Ectodermal cell (in vitro differentiated cells): ENCODE measurements at regions not wholly inside any gene's neighbourhood (a gene's known extent, or its start where the extent isn't known, plus 50 kb on each side); places are given as distances from the start of the nearest gene placed in this dataset.

ENCODE experiments used
- H3K27ac ChIP-seq: 2 replicates; pipeline ENCODE4 v1.7.0; 2013; ENCODE audit warnings: mild to moderate bottlenecking, low read depth, low read length; ENCODE audit not compliant: insufficient read depth, poor library complexity, severe bottlenecking
- H3K27me3 ChIP-seq: 2 replicates; pipeline ENCODE4 v1.7.0; 2013; ENCODE audit warnings: mild to moderate bottlenecking, low read length; ENCODE audit not compliant: insufficient read depth, control insufficient read depth, poor library complexity, severe bottlenecking
- H3K36me3 ChIP-seq: one replicate; pipeline ENCODE4 v1.7.0; 2013; ENCODE audit warnings: low read length; ENCODE audit not compliant: control insufficient read depth, insufficient read depth
- H3K4me1 ChIP-seq: one replicate; pipeline ENCODE4 v1.7.0; 2013; ENCODE audit warnings: low read length; ENCODE audit not compliant: control insufficient read depth, insufficient read depth
- H3K4me3 ChIP-seq: 2 replicates; pipeline ENCODE4 v1.7.0; 2013; ENCODE audit warnings: low read depth, low read length, control low read depth; ENCODE audit not compliant: insufficient read depth
- H3K9me3 ChIP-seq: 2 replicates; pipeline ENCODE4 v1.7.0; 2013; ENCODE audit warnings: mild to moderate bottlenecking, low read length, moderate library complexity; ENCODE audit not compliant: control insufficient read depth
- whole genome bisulfite sequencing, 2 experiments: methylation state at CpG; one replicate each; pipeline ENCODE4 v1.1.7; 2013; ENCODE audit warnings: missing lambda C conversion rate in 2 of 2; 5-methylcytosine and 5-hydroxymethylcytosine counted together

DNA sequence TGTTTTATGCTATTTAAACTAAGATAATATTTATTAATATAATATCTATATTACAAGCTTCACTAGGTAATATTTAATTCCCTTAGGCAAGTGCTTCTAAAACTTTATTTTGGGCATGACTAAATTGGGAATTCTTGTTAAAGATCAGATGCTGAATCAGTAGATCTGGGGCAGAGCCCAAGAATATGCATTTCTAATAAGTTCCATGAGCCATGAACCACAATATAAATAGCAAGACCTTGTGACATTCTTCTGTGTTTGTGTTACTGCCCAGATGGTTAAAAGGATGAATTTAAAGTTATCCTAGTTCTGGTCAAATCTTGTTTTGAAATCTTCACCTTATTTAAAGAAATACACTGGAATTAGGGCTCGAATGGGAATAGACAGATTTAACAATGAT is 258.4 kb upstream of the CACNA2D1 start:
- no peaks in the 10 kb centered on the region for H3K4me1 ChIP-seq

DNA sequence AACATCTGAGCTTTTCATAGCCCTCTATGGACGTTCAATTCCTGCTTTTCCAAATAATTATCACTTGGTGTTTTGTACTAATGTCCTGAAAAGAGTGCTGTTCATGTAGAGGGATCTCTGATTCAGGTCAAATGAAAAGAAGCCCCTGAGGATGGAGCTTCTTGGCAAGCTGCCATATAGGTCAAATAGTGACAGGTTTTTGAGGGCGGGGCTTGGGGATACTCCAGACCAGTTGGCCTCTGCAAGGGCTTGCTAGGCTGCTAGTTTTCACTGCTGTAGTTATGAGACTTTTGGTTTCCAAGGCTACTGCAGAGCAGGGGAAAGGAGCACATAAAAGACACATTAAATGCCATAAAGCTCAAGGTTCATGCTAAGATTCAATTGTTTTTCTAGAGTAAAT is 257.2 kb upstream of the CACNA2D1 start:
- 90% methylated on average over 1 to 2 of the region's 2 CpGs for WGBS, 2 experiments
- Histone ChIP-seq H3K27ac (no peak overlapping the region), H3K4me3 (no peak overlapping the region)

More for the DNA sequence above, 258.4 kb upstream of the CACNA2D1 start:
- Histone ChIP-seq H3K27me3 (no peaks in the 10 kb centered on the region), H3K36me3 (no peaks in the 10 kb centered on the region), H3K9me3 (no peaks in the 10 kb centered on the region), H3K4me3 (no peak overlapping the region), H3K27ac (no peak overlapping the region)
- 80 to 90% methylated on average over 1 of the region's 1 CpG for WGBS, 2 experiments

DNA sequence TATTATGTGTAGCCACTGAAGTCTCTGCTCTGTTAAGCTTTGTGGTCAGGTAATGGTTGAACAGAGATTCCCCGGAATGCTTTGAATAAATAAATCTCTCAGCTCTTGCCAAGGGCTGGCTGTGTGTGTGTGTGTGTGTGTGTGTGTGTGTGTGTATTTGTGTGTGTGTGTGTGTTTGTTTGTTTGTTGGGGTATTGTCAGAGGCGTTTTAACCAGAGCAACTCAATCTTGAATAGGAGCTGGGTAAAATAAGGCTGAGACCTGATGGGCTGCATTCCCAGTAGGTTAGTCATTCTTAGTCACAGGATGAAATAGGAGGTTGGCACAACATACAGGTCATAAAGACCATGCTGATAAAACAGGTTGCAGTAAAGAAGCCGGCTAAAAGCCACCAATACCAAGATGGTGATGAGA is 256.2 kb upstream of the CACNA2D1 start:
- Histone ChIP-seq H3K27ac (no peak overlapping the region), H3K27me3 (no peaks in the 10 kb centered on the region), H3K4me3 (no peak overlapping the region), H3K4me1 (no peaks in the 10 kb centered on the region), H3K9me3 (no peaks in the 10 kb centered on the region), H3K36me3 (no peaks in the 10 kb centered on the region)
- WGBS, 2 experiments: 72 to 86% methylated on average over 3 of the region's 3 CpGs

More for the DNA sequence above, 257.2 kb upstream of the CACNA2D1 start:
- Histone ChIP-seq H3K36me3 (no peaks in the 10 kb centered on the region), H3K4me1 (no peaks in the 10 kb centered on the region), H3K9me3 (no peaks in the 10 kb centered on the region), H3K27me3 (no peaks in the 10 kb centered on the region)

DNA sequence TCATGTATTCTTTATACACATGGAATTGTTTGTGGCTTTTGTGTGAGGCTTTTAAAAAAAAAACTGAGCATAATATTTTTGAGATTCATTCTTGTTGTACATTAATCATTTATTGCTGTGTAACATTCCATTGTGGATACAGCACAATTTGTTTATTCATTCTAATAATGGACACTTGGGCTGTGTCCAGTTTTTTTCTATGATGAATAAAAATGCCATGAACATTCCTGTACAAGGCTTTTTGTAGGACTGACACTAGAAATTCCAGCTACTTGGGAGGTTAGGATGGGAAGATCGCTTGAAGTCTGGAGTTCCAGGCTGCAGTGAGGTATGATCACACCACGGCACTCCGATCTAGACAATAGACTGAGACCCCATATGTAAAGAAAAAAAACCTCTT is 254.3 kb upstream of the CACNA2D1 start:
- H3K9me3 ChIP-seq: no peaks in the 10 kb centered on the region
- no peak overlapping the region for H3K4me3 ChIP-seq
- H3K27ac ChIP-seq: no peak overlapping the region
- no peaks in the 10 kb centered on the region for H3K4me1 ChIP-seq
- H3K36me3 ChIP-seq: no peaks in the 10 kb centered on the region
- WGBS, 2 experiments: 87 to 100% methylated on average over 1 to 2 of the region's 3 CpGs
- no peaks in the 10 kb centered on the region for H3K27me3 ChIP-seq

DNA sequence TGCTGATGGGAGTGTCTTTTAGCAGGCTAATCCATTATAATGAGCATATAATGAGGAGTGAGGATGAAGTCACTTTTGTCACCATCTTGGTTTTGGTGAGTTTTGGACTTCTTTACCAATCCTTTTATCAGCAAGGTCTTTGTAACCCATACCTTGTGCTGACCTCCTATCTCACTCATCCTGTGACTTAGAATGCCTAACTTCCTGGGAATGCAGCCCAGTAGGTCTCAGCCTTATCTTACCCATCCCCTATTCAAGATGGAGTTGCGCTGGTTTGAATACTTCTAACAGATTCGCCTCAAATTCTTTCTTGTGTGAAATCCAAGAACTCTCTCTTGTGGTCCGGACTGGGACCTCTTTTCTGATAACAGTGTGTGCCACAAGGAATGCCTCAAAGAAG is 253.1 kb upstream of the CACNA2D1 start:
- 95 to 98% methylated on average over 3 of the region's 3 CpGs for WGBS, 2 experiments
- Histone ChIP-seq H3K27ac (no peak overlapping the region), H3K4me1 (no peaks in the 10 kb centered on the region), H3K27me3 (no peaks in the 10 kb centered on the region), H3K9me3 (no peaks in the 10 kb centered on the region), H3K4me3 (no peak overlapping the region), H3K36me3 (no peaks in the 10 kb centered on the region)

DNA sequence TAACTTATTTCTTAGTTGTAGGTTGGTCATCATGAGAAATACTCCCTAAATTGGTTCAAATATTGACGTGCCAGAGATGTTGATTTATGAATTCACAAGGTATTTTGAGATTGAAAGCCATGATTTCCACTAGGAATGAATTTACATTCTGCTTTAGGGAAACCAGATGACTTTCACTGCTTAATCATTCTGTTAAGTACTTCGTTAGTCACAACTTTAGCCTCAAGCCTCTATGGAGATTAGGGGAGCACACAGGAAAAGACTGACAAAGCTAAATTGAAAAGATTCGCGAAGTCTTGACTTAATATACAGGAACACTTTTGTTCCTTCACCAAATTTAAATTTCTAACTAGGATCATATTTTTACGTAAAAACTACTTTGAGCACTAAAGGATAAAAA is 250.4 kb upstream of the CACNA2D1 start:
- 84 to 87% methylated on average over 5 of the region's 5 CpGs for WGBS, 2 experiments
- Histone ChIP-seq H3K36me3 (no peaks in the 10 kb centered on the region), H3K9me3 (no peaks in the 10 kb centered on the region), H3K4me3 (no peak overlapping the region), H3K4me1 (no peaks in the 10 kb centered on the region), H3K27ac (no peak overlapping the region), H3K27me3 (no peaks in the 10 kb centered on the region)

DNA sequence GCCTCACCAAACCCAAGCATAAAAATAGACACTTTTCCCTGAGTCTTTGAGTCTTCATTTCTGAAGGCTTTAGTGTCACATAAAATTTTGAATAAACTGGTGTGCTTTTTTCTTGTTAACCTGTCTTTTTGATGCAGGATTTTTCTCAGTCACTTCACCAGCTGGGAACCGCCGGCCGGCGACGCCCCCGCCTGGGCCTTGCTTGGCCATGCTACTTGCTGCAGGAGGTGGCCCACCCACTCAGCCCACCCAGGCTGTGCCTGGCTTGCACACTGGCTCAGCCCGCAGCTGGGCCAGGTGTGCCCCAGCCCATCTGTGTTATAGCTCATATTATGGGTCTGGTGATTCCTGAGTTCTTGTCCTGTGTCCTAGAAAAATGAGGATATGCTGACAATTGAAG is 247.4 kb upstream of the CACNA2D1 start:
- no peak overlapping the region for H3K4me3 ChIP-seq
- WGBS, 2 experiments: 93 to 98% methylated on average over 7 of the region's 7 CpGs
- no peak overlapping the region for H3K27ac ChIP-seq
- no peaks in the 10 kb centered on the region for H3K36me3 ChIP-seq
- H3K4me1 ChIP-seq: no peaks in the 10 kb centered on the region
- H3K27me3 ChIP-seq: no peaks in the 10 kb centered on the region
- no peaks in the 10 kb centered on the region for H3K9me3 ChIP-seq

DNA sequence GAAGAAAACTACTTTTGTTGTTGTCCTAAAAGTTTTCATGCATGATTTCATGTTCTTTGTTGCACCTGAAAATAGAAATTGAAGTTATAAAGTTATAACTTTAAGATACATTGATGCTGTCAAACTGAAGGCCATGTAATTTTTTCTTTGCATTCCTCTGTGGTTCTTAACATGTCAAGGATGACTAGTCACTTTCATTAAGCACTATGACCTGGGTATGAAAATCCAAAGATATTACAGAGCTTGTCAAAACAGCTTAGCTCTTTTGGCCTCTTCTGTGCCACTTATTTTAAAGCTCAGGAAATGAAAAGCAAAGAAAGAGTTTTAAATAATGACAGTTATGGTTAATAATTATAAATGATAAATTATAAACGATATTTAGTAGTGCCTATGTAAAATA is 241.6 kb upstream of the CACNA2D1 start:
- Histone ChIP-seq H3K4me3 (no peak overlapping the region), H3K36me3 (no peaks in the 10 kb centered on the region), H3K4me1 (no peaks in the 10 kb centered on the region), H3K27ac (no peak overlapping the region), H3K9me3 (no peaks in the 10 kb centered on the region), H3K27me3 (no peaks in the 10 kb centered on the region)
- 97 to 100% methylated on average over 1 of the region's 1 CpG for WGBS, 2 experiments

DNA sequence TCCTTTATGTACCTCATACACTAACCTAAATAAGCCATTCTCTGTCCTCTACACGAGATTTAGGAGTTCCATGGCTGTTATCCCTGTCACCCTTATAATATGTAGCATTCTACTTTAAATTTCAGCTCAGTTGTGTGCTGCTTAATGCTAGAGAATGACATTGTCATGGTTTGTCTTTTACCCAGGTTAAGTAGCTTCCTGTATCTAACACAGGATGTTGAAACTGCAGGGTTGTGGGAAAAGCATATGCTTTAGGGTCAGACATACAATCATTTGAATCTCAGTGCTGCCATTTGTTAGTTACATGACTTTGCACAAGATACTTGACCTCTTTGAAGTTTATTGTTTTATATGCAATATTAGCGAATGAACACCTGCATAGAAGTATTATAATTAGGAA is 235.1 kb upstream of the CACNA2D1 start:
- Histone ChIP-seq H3K9me3 (no peaks in the 10 kb centered on the region), H3K27ac (no peak overlapping the region), H3K4me1 (no peaks in the 10 kb centered on the region), H3K27me3 (no peaks in the 10 kb centered on the region), H3K4me3 (no peak overlapping the region), H3K36me3 (no peaks in the 10 kb centered on the region)
- 86 to 87% methylated on average over 1 to 2 of the region's 2 CpGs for WGBS, 2 experiments

DNA sequence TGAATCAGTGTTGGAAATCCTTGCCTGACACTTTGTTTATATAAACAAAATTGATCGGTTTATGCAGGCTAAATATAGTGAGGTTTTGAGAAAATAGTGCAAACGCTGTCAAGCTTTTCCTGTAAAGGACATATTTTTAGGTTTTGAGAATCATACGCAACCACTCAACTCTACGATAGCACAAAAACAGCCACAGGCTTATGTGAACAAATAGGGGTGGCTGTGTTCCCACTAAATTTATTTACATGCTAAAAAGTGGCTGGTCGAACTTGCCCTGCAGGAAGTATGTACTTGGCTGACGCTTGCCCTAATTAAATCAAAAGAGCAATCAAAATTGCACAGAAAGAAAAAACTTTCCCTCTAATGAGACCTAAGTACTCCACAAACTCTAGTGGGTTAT is 234.7 kb upstream of the CACNA2D1 start:
- Histone ChIP-seq H3K36me3 (no peaks in the 10 kb centered on the region), H3K4me1 (no peaks in the 10 kb centered on the region), H3K4me3 (no peak overlapping the region), H3K9me3 (no peaks in the 10 kb centered on the region), H3K27ac (no peak overlapping the region), H3K27me3 (no peaks in the 10 kb centered on the region)
- 89 to 92% methylated on average over 6 of the region's 6 CpGs for WGBS, 2 experiments

DNA sequence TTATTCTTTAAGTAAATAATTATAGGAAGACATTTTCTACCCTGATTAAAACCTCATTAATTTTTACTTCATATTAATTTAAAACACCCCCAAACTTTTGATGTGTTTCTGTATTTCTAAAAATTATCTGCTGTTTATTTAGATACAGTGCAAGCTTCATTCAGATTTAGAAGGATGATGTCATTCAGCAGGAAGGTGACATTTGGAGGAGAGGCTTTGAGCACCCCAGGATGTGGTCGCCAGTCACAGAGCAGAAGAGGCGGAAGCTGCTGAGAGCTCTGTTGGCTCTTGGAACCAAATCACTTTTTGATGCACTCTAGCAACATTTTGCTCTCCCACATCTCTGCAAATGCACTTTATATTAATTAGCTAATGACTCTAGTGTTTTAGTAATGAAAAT is 233.9 kb upstream of the CACNA2D1 start:
- no peak overlapping the region for H3K27ac ChIP-seq
- no peaks in the 10 kb centered on the region for H3K9me3 ChIP-seq
- 72 to 79% methylated on average over 2 of the region's 2 CpGs for WGBS, 2 experiments
- H3K36me3 ChIP-seq: no peaks in the 10 kb centered on the region
- no peak overlapping the region for H3K4me3 ChIP-seq
- no peaks in the 10 kb centered on the region for H3K27me3 ChIP-seq
- H3K4me1 ChIP-seq: no peaks in the 10 kb centered on the region
